ENCODE measurements at regions not wholly inside any gene's neighbourhood (a gene's known extent, or its start where the extent isn't known, plus 50 kb on each side); places are given as distances from the start of the nearest gene placed in this dataset.
A peak's percentile ranks its signal among the peaks of the same experiment; 100 is the strongest.

DNA sequence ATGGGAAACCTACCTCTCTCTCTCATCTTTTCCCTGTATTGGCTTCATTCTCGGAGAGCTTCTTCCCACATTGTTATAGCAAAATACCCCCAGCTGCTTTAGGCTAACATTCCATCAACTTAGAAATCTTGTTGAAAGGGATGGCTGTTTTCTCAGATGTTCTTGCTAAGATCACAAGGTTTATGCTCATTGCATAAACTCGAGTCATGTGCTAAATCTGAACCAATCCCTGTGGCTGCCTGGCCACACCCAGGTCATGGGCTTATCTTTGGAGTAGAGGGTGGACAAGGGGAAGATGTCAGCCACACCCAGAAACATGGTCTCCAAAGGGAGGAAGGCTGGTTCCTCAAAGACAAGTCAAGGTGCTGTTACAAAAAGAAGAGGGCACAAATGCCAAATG, 150.6 kb upstream of the UMPS start:
- Histone ChIP-seq H3K4me3 (no peak overlapping the region), H3K27me3 (no peaks in the 10 kb centered on the region), H3K27ac (no peak overlapping the region), H3K9me3 (no peaks in the 10 kb centered on the region), H3K4me1 (no peaks in the 10 kb centered on the region), H3K36me3 (no peaks in the 10 kb centered on the region)
- TF ChIP-seq POLR2A (IDR thresholded peaks at IDR 0.05) (no peak), POLR2AphosphoS5 (IDR thresholded peaks at IDR 0.05) (no peak)
- TF ChIP-seq, protein P1, sequence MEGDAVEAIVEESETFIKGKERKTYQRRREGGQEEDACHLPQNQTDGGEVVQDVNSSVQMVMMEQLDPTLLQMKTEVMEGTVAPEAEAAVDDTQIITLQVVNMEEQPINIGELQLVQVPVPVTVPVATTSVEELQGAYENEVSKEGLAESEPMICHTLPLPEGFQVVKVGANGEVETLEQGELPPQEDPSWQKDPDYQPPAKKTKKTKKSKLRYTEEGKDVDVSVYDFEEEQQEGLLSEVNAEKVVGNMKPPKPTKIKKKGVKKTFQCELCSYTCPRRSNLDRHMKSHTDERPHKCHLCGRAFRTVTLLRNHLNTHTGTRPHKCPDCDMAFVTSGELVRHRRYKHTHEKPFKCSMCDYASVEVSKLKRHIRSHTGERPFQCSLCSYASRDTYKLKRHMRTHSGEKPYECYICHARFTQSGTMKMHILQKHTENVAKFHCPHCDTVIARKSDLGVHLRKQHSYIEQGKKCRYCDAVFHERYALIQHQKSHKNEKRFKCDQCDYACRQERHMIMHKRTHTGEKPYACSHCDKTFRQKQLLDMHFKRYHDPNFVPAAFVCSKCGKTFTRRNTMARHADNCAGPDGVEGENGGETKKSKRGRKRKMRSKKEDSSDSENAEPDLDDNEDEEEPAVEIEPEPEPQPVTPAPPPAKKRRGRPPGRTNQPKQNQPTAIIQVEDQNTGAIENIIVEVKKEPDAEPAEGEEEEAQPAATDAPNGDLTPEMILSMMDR (IDR thresholded peaks at IDR 0.05), result no peak
- intact Hi-C loops (cut with DNase I; ENCODE audit: low total_unique reads), result loop anchor here (5.0 kb wide), 1 partner anchor 1157 kb away; no protein-coding TSS in a partner anchor
- DNase-seq (ENCODE audit: low spot score in 2 of 2), result no peak

DNA sequence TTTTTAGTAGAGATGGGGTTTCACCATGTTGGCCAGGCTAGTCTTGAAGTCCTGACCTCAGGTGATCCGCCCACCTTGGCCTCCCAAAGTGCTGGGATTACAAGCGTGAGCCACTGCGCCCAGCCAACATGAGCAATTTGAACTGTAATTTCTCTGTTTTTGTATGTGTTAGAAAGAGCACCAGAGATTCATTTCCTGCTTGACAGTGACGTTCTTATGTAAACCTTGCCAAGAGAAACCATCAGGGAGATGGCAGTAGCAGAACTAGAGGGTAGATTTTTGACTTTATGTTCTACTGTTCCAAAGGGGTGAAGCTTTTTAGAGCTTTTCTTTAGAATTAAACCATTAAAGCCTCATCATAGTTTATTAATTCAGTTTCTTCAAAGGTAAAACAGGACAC, 148.1 kb upstream of the UMPS start:
- Histone ChIP-seq H3K4me3 (no peak overlapping the region), H3K36me3 (no peaks in the 10 kb centered on the region), H3K27ac (no peak overlapping the region), H3K4me1 (no peaks in the 10 kb centered on the region), H3K9me3 (no peaks in the 10 kb centered on the region), H3K27me3 (no peaks in the 10 kb centered on the region)
- intact Hi-C loops (cut with DNase I; ENCODE audit: low total_unique reads), result no loop called here
- TF ChIP-seq POLR2AphosphoS5 (IDR thresholded peaks at IDR 0.05) (no peak), POLR2A (IDR thresholded peaks at IDR 0.05) (no peak)
- TF ChIP-seq, protein P1 (IDR thresholded peaks at IDR 0.05), result no peak
- no peak for DNase-seq (ENCODE audit: low spot score in 2 of 2)

DNA sequence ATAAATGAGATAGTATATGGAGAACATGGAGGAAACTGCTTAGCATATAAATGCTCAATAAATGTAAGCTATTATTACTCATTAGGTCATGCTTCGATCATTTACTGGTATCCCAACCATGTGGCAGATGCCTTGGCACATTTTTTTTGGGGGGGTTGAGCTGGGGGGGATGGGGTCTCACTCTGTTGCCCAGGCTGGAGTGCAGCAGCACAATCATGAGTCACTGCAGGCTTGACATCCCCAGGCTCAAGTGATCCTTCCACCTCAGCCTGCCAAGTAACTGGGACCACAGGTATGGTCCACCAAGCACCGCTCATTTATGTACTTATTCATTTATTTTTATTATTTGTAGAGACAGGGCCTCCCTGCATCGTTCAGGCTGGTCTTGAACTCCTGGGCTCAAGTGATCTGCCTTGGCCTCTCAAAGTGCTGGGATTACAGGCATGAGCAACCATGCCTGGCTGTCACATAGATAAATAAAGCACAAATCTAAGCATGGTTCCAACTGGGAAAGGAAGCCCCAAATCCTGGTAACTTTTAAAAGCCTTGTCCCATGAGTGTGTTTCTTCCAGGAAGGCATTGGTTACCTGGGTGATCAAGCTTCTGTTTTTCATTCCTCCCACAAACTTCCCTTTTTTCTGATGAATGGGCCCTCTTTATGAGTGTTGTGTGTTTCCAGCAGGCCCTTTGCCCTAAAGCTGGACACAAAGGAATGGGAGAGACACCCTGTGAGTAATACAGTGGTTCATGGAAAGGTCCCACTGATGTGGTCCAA, 147.4 kb upstream of the UMPS start:
- Histone ChIP-seq H3K27ac (no peak overlapping the region), H3K27me3 (no peaks in the 10 kb centered on the region), H3K4me1 (no peaks in the 10 kb centered on the region), H3K9me3 (no peaks in the 10 kb centered on the region), H3K36me3 (no peaks in the 10 kb centered on the region), H3K4me3 (no peak overlapping the region)
- DNase-seq (ENCODE audit: low spot score in 2 of 2), result no peak
- TF ChIP-seq, protein P1 (IDR thresholded peaks at IDR 0.05), result no peak
- TF ChIP-seq POLR2AphosphoS5 (IDR thresholded peaks at IDR 0.05) (no peak), POLR2A (IDR thresholded peaks at IDR 0.05) (no peak)
- intact Hi-C loops (cut with DNase I; ENCODE audit: low total_unique reads), result no loop called here

DNA sequence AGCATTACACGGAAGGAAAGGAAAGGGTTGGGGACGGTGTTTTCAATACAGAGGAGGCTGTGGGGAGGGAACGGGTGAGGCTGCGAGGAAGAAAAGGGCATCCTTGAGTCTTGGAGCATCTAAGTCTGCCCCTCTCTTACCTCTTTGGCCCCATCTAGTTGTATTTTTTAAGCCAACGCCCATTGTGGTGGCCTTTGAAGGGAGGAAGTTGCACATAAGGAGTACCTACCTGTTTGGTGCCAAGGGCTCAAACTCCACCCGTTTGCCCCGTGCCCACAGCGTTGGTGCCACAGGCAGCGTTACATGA, 146.1 kb upstream of the UMPS start:
- no peak for DNase-seq (ENCODE audit: low spot score in 2 of 2)
- peak overlapping the region in 1 of 2 donors; percentile 74 for H3K27ac ChIP-seq

DNA sequence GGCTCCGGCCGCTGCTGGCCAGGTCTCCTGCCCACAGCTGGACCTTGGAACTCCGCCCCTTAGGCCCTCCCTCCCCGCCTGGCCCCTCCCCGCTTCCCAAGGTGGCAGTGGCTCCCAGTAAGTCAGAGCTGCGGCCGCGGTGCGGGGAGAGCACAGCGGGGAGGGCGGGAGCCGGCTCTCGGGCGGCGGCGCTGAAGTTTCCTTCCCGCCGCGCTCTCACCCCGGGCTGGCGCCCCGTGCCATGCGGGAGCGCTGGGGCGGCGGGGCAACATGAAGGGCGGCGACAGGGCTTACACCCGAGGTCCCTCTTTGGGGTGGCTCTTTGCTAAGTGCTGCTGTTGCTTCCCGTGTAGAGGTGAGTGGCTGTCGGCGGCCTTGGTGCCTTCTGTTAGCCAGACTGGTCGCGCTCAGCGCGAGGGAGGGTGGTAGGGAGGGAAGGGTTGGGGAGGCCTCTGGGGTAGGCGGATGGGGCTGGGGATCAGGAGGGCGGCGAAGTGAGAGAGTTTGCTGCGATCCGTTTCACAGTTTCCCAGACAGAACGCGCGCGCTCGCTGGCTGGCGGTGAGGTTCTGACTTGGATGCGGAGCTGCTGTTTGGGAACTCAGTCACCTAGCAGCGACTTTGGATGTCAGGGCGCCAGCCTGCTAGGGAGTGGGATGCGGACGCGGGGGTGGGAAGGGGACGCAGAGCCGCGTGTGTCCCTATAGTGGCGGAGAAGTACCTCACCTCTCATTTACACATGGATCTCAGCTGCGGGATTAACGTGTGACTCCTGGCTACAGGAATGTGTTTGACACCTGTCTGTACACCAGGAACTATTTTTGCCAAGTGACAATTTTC, 145.5 kb upstream of the UMPS start:
- H3K27ac ChIP-seq, result peak overlapping the region; percentile 19 to 74
- no peaks in the 10 kb centered on the region for H3K4me1 ChIP-seq
- intact Hi-C loops (cut with DNase I; ENCODE audit: low total_unique reads), result no loop called here
- no peaks in the 10 kb centered on the region for H3K9me3 ChIP-seq
- DNase-seq (ENCODE audit: low spot score in 2 of 2), result peak; percentile 64 to 76
- TF ChIP-seq POLR2A (IDR thresholded peaks at IDR 0.05), result no peak
- peak in 1 of 3 donors; percentile 3 for TF ChIP-seq POLR2AphosphoS5 (IDR thresholded peaks at IDR 0.05)
- TF ChIP-seq, protein P1 (IDR thresholded peaks at IDR 0.05), result no peak
- no peaks in the 10 kb centered on the region for H3K36me3 ChIP-seq
- peak overlapping the region; percentile 39 to 70 (median 62) for H3K4me3 ChIP-seq
- H3K27me3 ChIP-seq, result no peaks in the 10 kb centered on the region

More for the DNA sequence above, 146.1 kb upstream of the UMPS start:
- intact Hi-C loops (cut with DNase I; ENCODE audit: low total_unique reads), result no loop called here
- Histone ChIP-seq H3K36me3 (no peaks in the 10 kb centered on the region), H3K4me3 (peak overlapping the region; percentile 39 to 70 (median 62)), H3K4me1 (no peaks in the 10 kb centered on the region), H3K27me3 (no peaks in the 10 kb centered on the region), H3K9me3 (no peaks in the 10 kb centered on the region)
- TF ChIP-seq POLR2A (IDR thresholded peaks at IDR 0.05), result no peak
